Left renal cortex interstitium (tissue), 4 donors: ENCODE measurements at regions not wholly inside any gene's neighbourhood (a gene's known extent, or its start where the extent isn't known, plus 50 kb on each side); places are given as distances from the start of the nearest gene placed in this dataset.

Source experiments
- DNase-seq, 4 donors: peaks; one replicate each; pipeline ENCODE4 v3.0.0-alpha.2; 2013; ENCODE audit warnings: low read depth in 4 of 4, low spot score in 2 of 4, missing footprints in 1 of 4

- no peak for DNase-seq
Measured at GRCh38 chr9:105912157-105912862, 218.0 kb downstream of the TMEM38B start.

DNA sequence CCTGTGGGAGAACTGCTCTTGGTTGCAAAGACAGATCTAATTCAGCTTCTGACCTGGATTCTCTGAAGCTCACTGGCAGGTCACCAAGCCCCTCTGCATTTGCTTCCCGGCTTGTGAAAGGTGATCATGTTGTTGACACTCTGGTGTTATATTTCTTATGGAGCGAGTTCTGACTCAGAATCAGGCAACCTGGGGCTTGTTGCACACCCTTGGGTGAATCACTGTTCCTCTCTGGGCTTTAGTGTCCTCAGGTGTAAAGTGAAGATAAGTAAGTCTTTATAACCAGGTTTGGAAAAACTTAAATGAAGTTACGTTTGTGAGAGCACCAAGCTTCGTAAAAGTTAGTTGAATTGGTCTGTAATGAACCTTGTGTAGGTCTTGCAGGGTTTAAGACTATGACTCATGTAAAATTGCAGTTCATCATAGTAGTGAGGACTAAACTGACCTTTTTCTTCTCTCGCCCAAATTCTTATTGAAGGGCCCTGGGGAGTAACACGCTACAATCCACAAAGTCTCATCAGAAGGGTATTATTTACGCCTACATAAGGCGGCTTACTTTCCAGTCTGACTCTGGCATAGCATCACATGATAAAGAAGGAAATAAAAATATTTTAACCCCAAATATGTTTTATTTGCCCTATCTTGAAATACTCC is 218.6 kb downstream of the TMEM38B start:
- DNase-seq: no peak

DNA sequence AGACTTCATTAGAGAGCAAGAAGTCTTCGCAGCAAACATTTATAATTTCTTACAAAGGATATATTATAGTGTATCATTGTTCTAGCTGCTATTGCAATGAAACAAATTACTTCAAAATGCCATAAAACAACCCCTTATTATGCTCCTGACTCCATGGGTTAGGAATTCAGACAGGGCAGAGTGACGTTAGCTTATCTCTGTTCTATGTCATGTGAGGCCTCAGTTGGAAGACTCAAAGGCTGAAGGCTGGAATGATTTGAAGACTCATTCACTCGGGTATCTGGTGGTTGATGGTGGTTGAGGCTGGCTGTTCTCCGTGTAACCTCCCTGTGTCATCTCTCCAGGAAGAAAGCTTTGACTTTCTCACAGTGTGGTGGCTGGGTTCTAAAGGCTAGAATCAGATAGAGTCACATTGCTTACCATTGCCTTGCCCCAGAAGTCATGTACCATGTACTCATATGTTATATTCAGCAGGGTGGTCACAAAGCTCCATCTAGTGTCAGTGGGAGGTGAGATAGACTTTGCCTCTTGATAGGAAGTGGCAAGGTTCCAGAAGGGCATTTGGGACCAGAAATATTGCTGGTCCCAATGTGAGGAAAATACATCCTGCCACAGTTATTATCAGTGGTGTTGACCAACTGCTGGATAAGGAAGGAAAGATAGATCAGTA is 226.9 kb downstream of the TMEM38B start:
- DNase-seq: no peak

GRCh38 chr9:105928416-105928815 is 234.1 kb downstream of the TMEM38B start:
- DNase-seq: no peak

- no peak for DNase-seq
Measured at GRCh38 chr9:105930011-105930627, 235.8 kb downstream of the TMEM38B start.

GRCh38 chr9:105932276-105932675 is 237.9 kb downstream of the TMEM38B start:
- no peak for DNase-seq

GRCh38 chr9:105950448-105950847 is 256.1 kb downstream of the TMEM38B start:
- DNase-seq: no peak

- DNase-seq: no peak
Measured at GRCh38 chr9:105950894-105951293, 256.6 kb downstream of the TMEM38B start.

- DNase-seq: no peak
Measured at GRCh38 chr9:105954517-105954916, 260.2 kb downstream of the TMEM38B start.

GRCh38 chr9:105957830-105958229 is 263.5 kb downstream of the TMEM38B start:
- DNase-seq: no peak

- DNase-seq: no peak
Measured at GRCh38 chr9:105958587-105958986, 264.2 kb downstream of the TMEM38B start.

- DNase-seq: peak; percentile 30 to 71 (median 66)
Measured at GRCh38 chr9:105959531-105959930, 265.2 kb downstream of the TMEM38B start.

DNA sequence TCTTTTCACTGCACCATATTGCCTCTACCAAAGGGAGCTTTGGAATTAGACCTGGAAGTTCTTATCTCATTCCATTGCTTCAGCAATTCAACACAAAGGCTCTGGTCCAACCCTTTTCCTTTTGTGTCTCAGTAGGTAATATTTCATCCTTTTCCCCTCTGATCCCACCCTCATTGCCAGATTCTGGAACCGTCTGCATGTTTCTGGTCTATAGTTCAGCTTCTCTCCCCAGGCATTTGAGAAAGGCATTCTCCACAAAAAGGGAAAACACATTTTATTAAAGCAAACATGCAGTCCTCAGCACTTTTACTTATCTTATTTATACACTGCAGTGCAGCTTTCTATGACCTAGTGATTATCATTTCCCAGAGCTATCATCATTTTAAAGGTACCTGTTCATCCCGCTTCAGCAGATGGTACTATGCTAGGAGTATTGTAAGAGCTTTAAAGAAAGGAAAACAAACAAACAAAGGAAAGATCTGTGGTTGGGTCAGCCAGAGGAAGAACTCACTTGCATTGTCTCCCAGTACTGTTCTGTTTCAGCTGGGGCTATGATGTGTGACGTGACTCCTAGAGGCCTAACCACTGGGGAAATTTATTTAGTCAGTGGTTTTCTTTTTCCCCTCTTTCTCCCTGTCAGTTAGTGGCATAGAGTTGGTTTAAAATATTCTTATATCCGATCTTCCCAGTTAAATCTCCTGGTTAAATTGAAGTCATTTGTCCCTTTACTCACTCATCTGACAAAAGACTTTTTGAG is 269.2 kb downstream of the TMEM38B start:
- no peak for DNase-seq

DNA sequence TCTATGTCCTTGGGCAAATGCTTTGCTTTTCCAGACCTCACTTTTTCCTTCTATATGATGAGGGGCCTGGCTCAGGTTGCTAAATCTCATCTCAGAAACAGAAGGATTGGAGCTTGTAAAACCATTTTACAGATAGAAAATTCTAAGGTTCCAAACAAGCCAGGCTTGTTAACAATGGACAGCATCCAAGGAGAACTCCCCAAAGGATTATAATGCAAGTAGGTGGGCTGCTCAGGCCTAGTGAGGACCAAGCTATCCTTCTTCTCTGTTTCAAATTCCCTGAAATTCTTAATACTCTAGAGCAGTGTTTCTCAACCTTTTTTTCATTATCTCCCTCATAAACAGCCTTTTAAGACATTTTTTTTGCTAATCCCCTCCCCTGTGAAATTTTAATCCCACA is 269.8 kb downstream of the TMEM38B start:
- DNase-seq: no peak

DNA sequence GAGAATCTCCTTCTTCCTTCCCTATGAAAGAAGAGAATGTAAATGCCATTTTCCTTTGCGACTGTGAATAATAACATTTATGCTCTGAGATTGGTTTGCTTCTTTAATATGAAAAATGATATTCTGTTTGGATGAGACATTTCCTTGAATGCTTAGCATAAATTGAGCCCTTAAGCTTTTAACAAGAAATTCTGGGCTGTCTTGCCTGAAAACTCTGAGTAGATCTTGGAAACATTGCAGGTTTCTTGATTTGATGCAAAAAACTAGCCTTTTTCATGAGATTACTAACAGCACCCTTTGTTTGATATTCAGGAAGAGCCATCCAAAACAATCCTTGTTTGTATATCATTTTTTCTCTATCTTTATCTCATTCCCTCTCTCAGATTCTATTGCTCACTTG is 272.5 kb downstream of the TMEM38B start:
- DNase-seq: no peak

GRCh38 chr9:105967248-105967647 is 272.9 kb downstream of the TMEM38B start:
- DNase-seq: no peak

- DNase-seq: no peak
Measured at GRCh38 chr9:105967797-105968196, 273.5 kb downstream of the TMEM38B start.

DNA sequence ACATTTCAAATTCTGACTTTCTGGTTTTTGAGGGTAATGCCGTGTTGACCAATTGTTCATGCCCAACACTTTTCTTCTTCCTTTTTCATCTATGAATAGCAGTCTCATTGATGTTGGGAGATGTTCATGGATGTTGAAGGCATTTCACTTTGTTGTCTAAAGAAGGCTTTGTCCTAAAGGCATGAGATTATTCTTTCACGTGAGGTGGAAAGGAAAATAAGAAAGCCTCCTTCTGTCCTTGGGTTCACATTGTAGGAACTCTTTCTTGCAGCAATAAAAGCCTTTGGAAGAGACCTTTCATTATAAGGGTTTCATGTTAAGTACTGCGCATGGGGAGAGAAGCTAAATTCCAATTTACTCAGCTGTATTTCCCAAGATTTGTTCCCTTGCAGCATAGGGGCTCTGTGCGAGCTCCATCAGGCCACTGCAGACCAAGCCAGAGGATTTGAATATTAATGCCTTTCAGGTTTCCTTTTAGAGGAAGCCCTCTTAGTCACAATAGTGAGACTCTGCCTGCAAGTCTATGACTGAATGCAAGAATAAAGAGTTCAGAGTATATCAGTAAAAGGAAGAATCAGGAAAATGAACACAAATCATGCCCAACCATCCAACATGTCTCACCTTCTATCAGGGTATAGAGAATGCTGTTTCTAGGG is 274.6 kb downstream of the TMEM38B start:
- no peak for DNase-seq

- no peak for DNase-seq
Measured at GRCh38 chr9:105969636-105970035, 275.3 kb downstream of the TMEM38B start.

DNA sequence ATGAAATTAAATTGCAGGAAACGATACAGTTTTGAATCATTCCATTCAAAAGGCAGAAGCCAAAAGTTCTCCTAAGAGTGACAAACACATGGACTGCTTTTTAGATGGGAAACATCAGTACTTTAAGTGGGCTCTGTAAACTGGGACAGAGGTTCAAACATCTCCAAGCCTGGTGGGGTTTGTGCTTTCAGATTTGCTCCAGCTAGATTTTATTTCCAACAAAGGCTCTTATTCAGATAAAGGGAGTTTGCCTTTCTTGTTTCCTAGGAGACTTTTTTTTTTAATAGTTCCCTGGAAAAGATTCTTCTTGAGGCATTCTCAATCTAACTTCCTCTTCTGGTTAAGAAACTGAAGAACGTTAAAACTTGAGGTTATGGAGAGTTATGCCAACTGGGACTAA is 277.6 kb downstream of the TMEM38B start:
- no peak for DNase-seq
